ENCODE measurements at regions not wholly inside any gene's neighbourhood (a gene's known extent, or its start where the extent isn't known, plus 50 kb on each side); places are given as distances from the start of the nearest gene placed in this dataset.

- DNase-seq (no peak), ATAC-seq (ENCODE audit: low FRiP score in 2 of 2) (no peak)
- no peaks in the 10 kb centered on the region for H3K4me1 ChIP-seq
- H3K27me3 ChIP-seq, result no peaks in the 10 kb centered on the region
- no peak overlapping the region for H3K27ac ChIP-seq
- H3K36me3 ChIP-seq, result no peaks in the 10 kb centered on the region
- no peaks in the 10 kb centered on the region for H3K9me3 ChIP-seq
- no peak for TF ChIP-seq POLR2AphosphoS5 (IDR thresholded peaks at IDR 0.05)
- TF ChIP-seq, protein P1, sequence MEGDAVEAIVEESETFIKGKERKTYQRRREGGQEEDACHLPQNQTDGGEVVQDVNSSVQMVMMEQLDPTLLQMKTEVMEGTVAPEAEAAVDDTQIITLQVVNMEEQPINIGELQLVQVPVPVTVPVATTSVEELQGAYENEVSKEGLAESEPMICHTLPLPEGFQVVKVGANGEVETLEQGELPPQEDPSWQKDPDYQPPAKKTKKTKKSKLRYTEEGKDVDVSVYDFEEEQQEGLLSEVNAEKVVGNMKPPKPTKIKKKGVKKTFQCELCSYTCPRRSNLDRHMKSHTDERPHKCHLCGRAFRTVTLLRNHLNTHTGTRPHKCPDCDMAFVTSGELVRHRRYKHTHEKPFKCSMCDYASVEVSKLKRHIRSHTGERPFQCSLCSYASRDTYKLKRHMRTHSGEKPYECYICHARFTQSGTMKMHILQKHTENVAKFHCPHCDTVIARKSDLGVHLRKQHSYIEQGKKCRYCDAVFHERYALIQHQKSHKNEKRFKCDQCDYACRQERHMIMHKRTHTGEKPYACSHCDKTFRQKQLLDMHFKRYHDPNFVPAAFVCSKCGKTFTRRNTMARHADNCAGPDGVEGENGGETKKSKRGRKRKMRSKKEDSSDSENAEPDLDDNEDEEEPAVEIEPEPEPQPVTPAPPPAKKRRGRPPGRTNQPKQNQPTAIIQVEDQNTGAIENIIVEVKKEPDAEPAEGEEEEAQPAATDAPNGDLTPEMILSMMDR (IDR thresholded peaks at IDR 0.05), result no peak
- TF ChIP-seq EP300 (IDR thresholded peaks at IDR 0.05), result no peak
- TF ChIP-seq POLR2A (IDR thresholded peaks at IDR 0.05), result no peak
- no peak overlapping the region for H3K4me3 ChIP-seq
These were observed 77.1 kb downstream of the ZNF281 start for GRCh38 chr1:200332716-200333115.

DNA sequence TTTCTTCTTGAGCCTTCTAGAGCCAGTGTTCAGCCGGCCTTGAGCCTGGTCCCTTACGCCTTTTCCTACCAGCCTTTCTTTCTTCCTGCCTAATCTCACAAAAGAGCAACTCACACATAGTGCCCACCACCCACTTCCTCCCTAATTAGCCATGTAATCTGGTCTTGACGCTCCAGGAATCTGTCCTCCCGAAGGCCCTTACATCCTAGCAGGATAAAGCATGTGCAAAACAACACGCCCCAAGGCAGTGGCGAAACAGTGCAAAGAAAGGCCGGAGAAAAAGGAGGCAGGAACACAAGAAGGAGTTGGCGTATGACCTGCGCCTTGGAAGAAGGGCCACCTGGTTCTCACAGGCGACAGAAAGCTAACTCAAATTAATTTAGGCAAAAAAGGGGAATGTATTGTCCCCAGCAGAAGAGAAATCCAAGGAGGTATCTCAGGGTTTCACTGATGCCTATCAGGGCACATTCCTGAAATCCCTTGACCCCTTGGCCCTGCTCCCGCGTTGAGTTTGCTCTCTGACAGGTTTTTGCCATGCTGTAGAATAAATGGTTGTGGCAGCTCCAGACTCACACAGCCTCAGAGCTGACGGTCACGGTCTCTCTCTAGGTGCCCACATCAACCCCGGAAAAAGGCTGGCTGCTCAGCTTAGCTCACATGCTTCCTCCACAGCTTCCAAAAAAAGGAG, 79.0 kb downstream of the ZNF281 start:
- ATAC-seq (ENCODE audit: low FRiP score in 2 of 2) (no peak), DNase-seq (no peak)
- H3K36me3 ChIP-seq, result no peaks in the 10 kb centered on the region
- no peak overlapping the region for H3K4me3 ChIP-seq
- WGBS, 2 donors, result 79 to 81% methylated on average over 15 of the region's 15 CpGs
- TF ChIP-seq POLR2AphosphoS5 (IDR thresholded peaks at IDR 0.05), result no peak
- no peak for TF ChIP-seq POLR2A (IDR thresholded peaks at IDR 0.05)
- TF ChIP-seq, protein P1 (IDR thresholded peaks at IDR 0.05), result no peak
- no peak for TF ChIP-seq EP300 (IDR thresholded peaks at IDR 0.05)
- H3K4me1 ChIP-seq, result no peaks in the 10 kb centered on the region
- no peak overlapping the region for H3K27ac ChIP-seq
- no peaks in the 10 kb centered on the region for H3K9me3 ChIP-seq
- no peaks in the 10 kb centered on the region for H3K27me3 ChIP-seq

DNA sequence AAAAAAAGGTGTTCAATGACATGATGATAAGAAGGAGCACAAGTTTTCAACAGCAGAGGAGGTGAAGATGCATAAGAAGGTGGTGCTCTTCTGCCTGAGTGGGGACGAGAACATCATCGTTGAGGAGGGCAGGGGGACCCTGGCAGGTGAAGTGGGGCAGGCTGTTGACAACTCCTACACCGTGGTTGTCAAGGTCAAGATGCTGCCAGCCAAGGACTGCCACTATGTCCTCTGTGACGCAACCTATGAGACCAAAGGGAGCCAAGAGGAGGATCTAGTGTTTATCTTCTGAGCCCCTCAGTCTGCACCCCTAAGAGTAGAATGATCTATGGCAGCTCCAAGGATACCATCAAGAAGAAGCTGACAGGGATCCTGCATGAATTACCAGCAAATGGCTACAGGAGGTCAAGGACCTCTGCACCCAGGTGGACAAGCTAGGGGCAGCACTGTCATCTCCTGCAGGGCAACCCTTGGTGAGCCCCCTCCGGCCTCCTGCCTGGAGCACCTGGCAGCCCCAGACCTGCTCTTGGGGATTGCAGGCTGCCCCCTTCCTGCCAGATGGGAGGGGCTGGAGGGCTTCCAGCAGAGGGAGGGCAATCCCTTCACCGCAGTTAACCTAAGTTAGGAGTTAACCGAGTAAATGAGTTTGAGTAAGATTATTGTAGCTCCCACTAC, 80.5 kb downstream of the ZNF281 start:
- Histone ChIP-seq H3K27me3 (no peaks in the 10 kb centered on the region), H3K9me3 (peaks cover 0 to 3% (median 0%) of the 10 kb centered on the region in 4 donors), H3K27ac (no peak overlapping the region), H3K36me3 (no peaks in the 10 kb centered on the region), H3K4me1 (no peaks in the 10 kb centered on the region), H3K4me3 (no peak overlapping the region)
- DNase-seq (no peak), ATAC-seq (ENCODE audit: low FRiP score in 2 of 2) (no peak)
- 81% methylated on average over 6 to 7 of the region's 7 CpGs for WGBS, 2 donors
- TF ChIP-seq POLR2A (IDR thresholded peaks at IDR 0.05) (no peak), POLR2AphosphoS5 (IDR thresholded peaks at IDR 0.05) (no peak), EP300 (IDR thresholded peaks at IDR 0.05) (no peak)
- TF ChIP-seq, protein P1 (IDR thresholded peaks at IDR 0.05), result no peak

- H3K27ac ChIP-seq, result no peak overlapping the region
These were observed 81.5 kb downstream of the ZNF281 start for GRCh38 chr1:200328379-200328778.

More at GRCh38 chr1:200328379-200328778, 81.5 kb downstream of the ZNF281 start:
- no peak for DNase-seq
- 71 to 85% methylated on average over 2 of the region's 2 CpGs for WGBS, 2 donors
- no peaks in the 10 kb centered on the region for H3K4me1 ChIP-seq
- peaks cover 0 to 7% (median 0%) of the 10 kb centered on the region in 4 donors for H3K9me3 ChIP-seq
- no peaks in the 10 kb centered on the region for H3K27me3 ChIP-seq
- no peaks in the 10 kb centered on the region for H3K36me3 ChIP-seq
- TF ChIP-seq POLR2A (IDR thresholded peaks at IDR 0.05), result no peak
- TF ChIP-seq EP300 (IDR thresholded peaks at IDR 0.05), result no peak
- TF ChIP-seq, protein P1 (IDR thresholded peaks at IDR 0.05), result no peak
- TF ChIP-seq POLR2AphosphoS5 (IDR thresholded peaks at IDR 0.05), result no peak
- ATAC-seq (ENCODE audit: low FRiP score in 2 of 2), result no peak
- H3K4me3 ChIP-seq, result no peak overlapping the region

Measured in upper lobe of left lung (tissue), 6 donors.